Activated naive CD8-positive, alpha-beta T cell treated with anti-CD3 and anti-CD28 coated beads, Interleukin-2, amount 10 ng/mL, durations not matched to agents 7 days and 5 days (primary cell): ENCODE measurements at regions not wholly inside any gene's neighbourhood (a gene's known extent, or its start where the extent isn't known, plus 50 kb on each side); places are given as distances from the start of the nearest gene placed in this dataset.

Experiments
- ATAC-seq: fragments of 150-1000 bp; cut with Tn5 transposase; one replicate; pipeline ENCODE4 v1.10.0; 2021; ENCODE audit warnings: low read depth, moderate library complexity
- POLR2A ChIA-PET: fragments of 350-600 bp; sonication (Branson Sonifier 250); formaldehyde crosslinking; loops from one replicate; lab custom pipeline; 2021; ENCODE audit warnings: antibody characterized with exemption; lab: Charles Lee
- DNase-seq: peaks from one replicate; pipeline ENCODE4 v3.0.0; 2021
- H3K27ac Mint-ChIP-seq: one replicate; pipeline ENCODE4 v1.8.0; 2022; ENCODE audit warnings: mild to moderate bottlenecking, mixed read lengths
- H3K27me3 Mint-ChIP-seq: one replicate; pipeline ENCODE4 v1.8.0; 2022; ENCODE audit warnings: mild to moderate bottlenecking, moderate library complexity, mixed read lengths
- H3K36me3 Mint-ChIP-seq: one replicate; pipeline ENCODE4 v1.8.0; 2021; ENCODE audit warnings: mild to moderate bottlenecking, mixed read lengths
- H3K4me1 Mint-ChIP-seq: one replicate; pipeline ENCODE4 v1.8.0; 2021; ENCODE audit warnings: mixed read lengths
- H3K4me3 Mint-ChIP-seq: one replicate; pipeline ENCODE4 v1.8.0; 2022; ENCODE audit warnings: mild to moderate bottlenecking, moderate library complexity, mixed read lengths
- H3K9me3 Mint-ChIP-seq: one replicate; pipeline ENCODE4 v1.8.0; 2021; ENCODE audit warnings: mixed read lengths

- ATAC-seq (no peak), DNase-seq (no peak)
- H3K4me3 Mint-ChIP-seq = no peak overlapping the region
- no peak overlapping the region for H3K27ac Mint-ChIP-seq
- H3K4me1 Mint-ChIP-seq = no peaks in the 10 kb centered on the region
- no peaks in the 10 kb centered on the region for H3K36me3 Mint-ChIP-seq
- POLR2A ChIA-PET = no interaction called here
- peaks cover 29% of the 10 kb centered on the region for H3K27me3 Mint-ChIP-seq
- H3K9me3 Mint-ChIP-seq = no peaks in the 10 kb centered on the region
Observed at GRCh38 chr22:22073769-22074561, 91.4 kb upstream of the TOP3B start.

DNA sequence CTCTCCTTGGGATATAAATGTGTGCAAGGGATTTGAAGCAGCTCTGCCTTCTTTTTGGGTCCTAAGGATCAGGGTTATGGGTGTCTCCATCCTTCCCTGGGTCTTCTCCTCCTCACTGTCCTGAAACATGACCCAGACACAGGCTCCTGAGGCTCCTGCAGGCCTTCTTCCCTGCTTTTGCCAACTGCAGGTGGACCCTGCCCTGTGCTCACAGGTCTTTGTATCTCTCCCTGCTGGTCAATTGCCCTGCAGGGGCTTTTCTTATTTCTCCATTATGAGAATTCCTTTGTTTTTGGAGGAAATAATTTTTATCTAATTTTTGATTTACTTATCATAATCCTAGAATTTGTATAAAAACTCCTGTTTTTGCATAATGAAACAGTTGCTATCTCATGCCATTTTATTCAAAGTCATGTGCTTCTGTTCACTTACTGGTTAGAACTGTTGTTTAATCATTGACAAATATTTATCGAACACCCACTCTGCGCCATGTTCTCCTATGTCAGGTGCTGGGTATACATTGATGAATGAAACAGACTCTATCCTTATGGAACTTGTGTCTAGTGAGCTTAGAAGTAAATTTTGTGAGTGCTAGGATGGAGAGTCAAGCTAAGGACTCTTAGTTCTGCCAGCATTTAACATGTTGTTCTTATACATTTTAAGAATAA, 89.7 kb upstream of the TOP3B start:
- Mint-ChIP-seq H3K4me1 (no peaks in the 10 kb centered on the region), H3K36me3 (no peaks in the 10 kb centered on the region), H3K9me3 (no peaks in the 10 kb centered on the region), H3K4me3 (no peak overlapping the region), H3K27ac (no peak overlapping the region), H3K27me3 (peaks cover 28% of the 10 kb centered on the region)
- POLR2A ChIA-PET = no interaction called here
- ATAC-seq = no peak
- no peak for DNase-seq

GRCh38 chr22:22071455-22071854, 88.9 kb upstream of the TOP3B start:
- Mint-ChIP-seq H3K4me1 (no peaks in the 10 kb centered on the region), H3K27ac (no peak overlapping the region), H3K9me3 (no peaks in the 10 kb centered on the region), H3K36me3 (no peaks in the 10 kb centered on the region), H3K27me3 (peaks cover 20% of the 10 kb centered on the region), H3K4me3 (no peak overlapping the region)
- POLR2A ChIA-PET = no interaction called here
- DNase-seq (no peak), ATAC-seq (no peak)

GRCh38 chr22:22070371-22070824, 87.8 kb upstream of the TOP3B start:
- H3K4me1 Mint-ChIP-seq = no peaks in the 10 kb centered on the region
- POLR2A ChIA-PET = no interaction called here
- H3K36me3 Mint-ChIP-seq = no peaks in the 10 kb centered on the region
- H3K9me3 Mint-ChIP-seq = no peaks in the 10 kb centered on the region
- DNase-seq = no peak
- H3K4me3 Mint-ChIP-seq = no peak overlapping the region
- no peak overlapping the region for H3K27ac Mint-ChIP-seq
- ATAC-seq = no peak
- peaks cover 18% of the 10 kb centered on the region for H3K27me3 Mint-ChIP-seq

GRCh38 chr22:22069450-22070370, 87.1 kb upstream of the TOP3B start:
- H3K4me3 Mint-ChIP-seq = no peak overlapping the region
- no peaks in the 10 kb centered on the region for H3K9me3 Mint-ChIP-seq
- H3K4me1 Mint-ChIP-seq = no peaks in the 10 kb centered on the region
- DNase-seq (no peak), ATAC-seq (no peak)
- no peaks in the 10 kb centered on the region for H3K36me3 Mint-ChIP-seq
- no peak overlapping the region for H3K27ac Mint-ChIP-seq
- peaks cover 23% of the 10 kb centered on the region for H3K27me3 Mint-ChIP-seq
- POLR2A ChIA-PET = no interaction called here

DNA sequence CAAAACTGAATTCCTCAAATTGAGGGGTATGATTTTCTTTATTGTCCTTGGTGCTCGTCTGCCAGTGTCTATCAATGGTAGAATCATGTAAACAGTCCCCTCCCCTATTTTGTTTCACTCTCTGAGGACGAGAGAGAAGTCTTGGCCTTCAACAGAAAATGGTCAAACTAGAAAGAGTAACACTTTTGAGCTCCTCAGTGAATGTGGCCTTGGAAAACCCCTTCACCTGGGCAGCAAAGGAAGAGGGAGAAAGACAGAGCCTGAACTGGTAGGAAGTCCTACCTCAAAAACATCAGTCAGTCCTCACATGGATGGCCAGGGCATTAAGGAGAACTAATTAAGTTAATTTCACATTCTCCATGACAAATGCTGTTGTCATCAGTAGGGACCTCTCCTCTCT, 86.1 kb upstream of the TOP3B start:
- Mint-ChIP-seq H3K4me3 (no peak overlapping the region), H3K9me3 (no peaks in the 10 kb centered on the region), H3K27ac (no peak overlapping the region), H3K36me3 (no peaks in the 10 kb centered on the region), H3K27me3 (peaks cover 23% of the 10 kb centered on the region), H3K4me1 (no peaks in the 10 kb centered on the region)
- ATAC-seq = no peak
- no peak for DNase-seq
- POLR2A ChIA-PET = no interaction called here

- H3K4me1 Mint-ChIP-seq = no peaks in the 10 kb centered on the region
- peaks cover 23% of the 10 kb centered on the region for H3K27me3 Mint-ChIP-seq
- no peak for ATAC-seq
- no peak overlapping the region for H3K27ac Mint-ChIP-seq
- POLR2A ChIA-PET = no interaction called here
- H3K36me3 Mint-ChIP-seq = no peaks in the 10 kb centered on the region
- H3K4me3 Mint-ChIP-seq = no peak overlapping the region
- no peak for DNase-seq
- H3K9me3 Mint-ChIP-seq = no peaks in the 10 kb centered on the region
Observed at GRCh38 chr22:22068025-22068424, 85.4 kb upstream of the TOP3B start.

- Mint-ChIP-seq H3K27ac (no peak overlapping the region), H3K36me3 (no peaks in the 10 kb centered on the region), H3K9me3 (no peaks in the 10 kb centered on the region), H3K4me3 (no peak overlapping the region), H3K27me3 (peaks cover 20% of the 10 kb centered on the region), H3K4me1 (no peaks in the 10 kb centered on the region)
- DNase-seq (no peak), ATAC-seq (no peak)
- POLR2A ChIA-PET = no interaction called here
Observed at GRCh38 chr22:22067192-22067591, 84.6 kb upstream of the TOP3B start.

GRCh38 chr22:22064580-22064979, 82.0 kb upstream of the TOP3B start:
- ATAC-seq = no peak
- H3K36me3 Mint-ChIP-seq = no peaks in the 10 kb centered on the region

GRCh38 chr22:22062306-22062793, 79.8 kb upstream of the TOP3B start:
- no peaks in the 10 kb centered on the region for H3K9me3 Mint-ChIP-seq
- H3K27me3 Mint-ChIP-seq = peaks cover 31% of the 10 kb centered on the region
- H3K27ac Mint-ChIP-seq = no peak overlapping the region
- POLR2A ChIA-PET = no interaction called here
- no peaks in the 10 kb centered on the region for H3K36me3 Mint-ChIP-seq
- ATAC-seq (no peak), DNase-seq (no peak)
- no peaks in the 10 kb centered on the region for H3K4me1 Mint-ChIP-seq
- H3K4me3 Mint-ChIP-seq = no peak overlapping the region

More at GRCh38 chr22:22064580-22064979, 82.0 kb upstream of the TOP3B start:
- POLR2A ChIA-PET = no interaction called here
- no peaks in the 10 kb centered on the region for H3K4me1 Mint-ChIP-seq
- DNase-seq = no peak
- peaks cover 21% of the 10 kb centered on the region for H3K27me3 Mint-ChIP-seq
- H3K9me3 Mint-ChIP-seq = no peaks in the 10 kb centered on the region
- no peak overlapping the region for H3K27ac Mint-ChIP-seq
- H3K4me3 Mint-ChIP-seq = no peak overlapping the region

GRCh38 chr22:22061085-22062077, 78.8 kb upstream of the TOP3B start:
- no peaks in the 10 kb centered on the region for H3K36me3 Mint-ChIP-seq
- DNase-seq (no peak), ATAC-seq (no peak)
- H3K9me3 Mint-ChIP-seq = no peaks in the 10 kb centered on the region
- no peak overlapping the region for H3K4me3 Mint-ChIP-seq
- no peaks in the 10 kb centered on the region for H3K4me1 Mint-ChIP-seq
- H3K27ac Mint-ChIP-seq = no peak overlapping the region
- POLR2A ChIA-PET = no interaction called here
- peaks cover 29% of the 10 kb centered on the region for H3K27me3 Mint-ChIP-seq

DNA sequence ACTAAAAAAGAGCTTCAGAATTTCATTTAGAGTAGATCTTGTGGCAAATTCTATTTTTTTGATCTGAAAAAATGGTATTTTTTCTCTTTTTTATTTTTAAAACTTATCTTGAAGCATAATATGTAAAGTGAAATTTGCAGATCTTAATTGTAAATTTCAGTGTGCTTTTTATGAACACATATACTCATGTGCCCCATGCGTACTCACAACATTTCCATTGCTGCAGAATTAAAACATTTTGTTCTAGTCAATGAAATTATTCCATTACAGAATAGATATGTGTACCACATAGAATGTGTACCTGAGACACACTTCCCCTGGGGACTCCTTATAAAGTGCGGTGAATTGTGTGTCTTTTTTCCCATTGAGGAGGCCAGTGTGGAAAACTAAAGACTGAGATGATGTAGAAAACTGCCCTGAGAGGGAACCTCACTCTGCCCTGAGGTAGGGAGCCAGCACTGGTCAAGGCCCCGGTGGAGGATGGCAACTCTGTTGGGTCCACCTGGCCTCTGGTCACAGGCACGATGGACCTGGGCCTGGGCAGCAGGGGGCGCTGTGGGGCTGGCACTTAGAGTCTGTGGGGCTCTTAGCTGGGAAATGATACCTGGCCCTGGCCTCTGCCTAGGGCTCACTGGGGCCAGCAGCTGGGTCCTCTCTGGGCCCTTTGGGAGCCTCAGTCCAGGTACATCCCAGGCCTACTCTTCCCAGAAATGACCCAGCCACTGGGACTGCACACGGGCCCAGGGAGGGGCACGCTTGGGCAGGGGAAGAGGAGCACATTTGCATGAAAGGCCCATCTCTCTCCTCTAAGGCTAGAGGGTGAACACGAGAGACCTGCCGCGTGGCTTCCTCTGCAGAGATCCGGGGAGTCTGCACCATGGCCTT, 77.9 kb upstream of the TOP3B start:
- peaks cover 35% of the 10 kb centered on the region for H3K27me3 Mint-ChIP-seq
- no peaks in the 10 kb centered on the region for H3K4me1 Mint-ChIP-seq
- POLR2A ChIA-PET = no interaction called here
- DNase-seq (peak; percentile 75), ATAC-seq (peak; percentile 63)
- H3K9me3 Mint-ChIP-seq = no peaks in the 10 kb centered on the region
- no peak overlapping the region for H3K4me3 Mint-ChIP-seq
- H3K36me3 Mint-ChIP-seq = no peaks in the 10 kb centered on the region
- no peak overlapping the region for H3K27ac Mint-ChIP-seq
